SU-DHL-6 (cell line): ENCODE measurements at regions not wholly inside any gene's neighbourhood (a gene's known extent, or its start where the extent isn't known, plus 50 kb on each side); places are given as distances from the start of the nearest gene placed in this dataset.

ENCODE experiments used
- CTCF ChIP-seq: fragments of 200-600 bp; sonication (generic); IDR thresholded peaks from one replicate; pipeline ENCODE4 v1.5.1; 2017; ENCODE audit warnings: antibody characterized with exemption, mild to moderate bottlenecking, low read length, moderate library complexity; ENCODE audit not compliant: insufficient read depth, poor library complexity, severe bottlenecking
- EZH2phosphoT487 ChIP-seq: fragments of 200-600 bp; sonication (generic), shearing (Covaris generic); conservative IDR thresholded peaks from 2 replicates; pipeline ENCODE4 v1.6.1; 2018; ENCODE audit warnings: mild to moderate bottlenecking, antibody characterized with exemption, low read length, moderate library complexity, mixed read lengths

- TF ChIP-seq CTCF (no peak), EZH2phosphoT487 (no peak)
Measured at GRCh38 chr11:25587496-25587895, 744.4 kb upstream of the ANO3 start.
